K562 (cell line): ENCODE measurements at regions not wholly inside any gene's neighbourhood (a gene's known extent, or its start where the extent isn't known, plus 50 kb on each side); places are given as distances from the start of the nearest gene placed in this dataset.

ENCODE experiments used
- ATAC-seq: fragments of 200-7000 bp; cut with Tn5 transposase; 3 replicates; pipeline ENCODE4 v1.9.1; 2020; ENCODE audit warnings: moderate library complexity
- BruUV-seq: library from RNA; stranded (reverse); fragments of 400-500 nt; replicated peaks from 2 replicates; lab custom pipeline; 2021; lab: Mats Ljungman, UMichigan
- CTCF ChIA-PET: fragments of 300-600 bp; formaldehyde crosslinking; extraction: SDS; loops from one replicate; lab custom pipeline; 2021; ENCODE audit warnings: low intra/inter-chr PET ratio; lab: Yijun Ruan, JAX
- POLR2A ChIA-PET: fragments of 300-600, 350-650 bp; sonication (Branson Sonifier 250); formaldehyde crosslinking; extraction: SDS; loops from one replicate; lab custom pipeline; 2021; ENCODE audit warnings: antibody characterized with exemption, inconsistent platforms; lab: Yijun Ruan, JAX
- DNase-seq, 4 experiments: peaks; one replicate each; pipeline versions ENCODE4 v3.0.0 to v3.0.0-alpha.2; 2011 to 2018; ENCODE audit warnings: low spot score in 3 of 4, mixed read lengths in 3 of 4; ENCODE audit errors: extremely low read depth in 1 of 4
- FAIRE-seq: peaks from 2 replicates; lab custom pipeline; 2011; peaks lifted over from hg19 to GRCh38; lab: Jason Lieb, UNC
- H2AFZ ChIP-seq: 2 replicates; pipeline ENCODE4 v1.6.0; 2011; ENCODE audit warnings: low read depth, low read length, control low read depth, inconsistent platforms
- H3K27ac ChIP-seq: fragments of 200-600 bp; 3 replicates; pipeline ENCODE4 v1.8.0; 2011; ENCODE audit warnings: low read depth, mild to moderate bottlenecking, control low read depth, inconsistent platforms, low read length, moderate library complexity, mixed read lengths; ENCODE audit errors: extremely low read depth
- H3K27me3 ChIP-seq, 2 experiments: fragments of 300-600 bp in 1 of 2; 2 replicates in 1 of 2; 3 replicates in 1 of 2; pipeline versions ENCODE4 v1.6.0 to v1.8.0; 2011; ENCODE audit warnings: inconsistent platforms in 2 of 2, low read length in 2 of 2, mild to moderate bottlenecking in 1 of 2, mixed read lengths in 1 of 2, moderate library complexity in 1 of 2; ENCODE audit not compliant: control insufficient read depth in 2 of 2, insufficient read depth in 2 of 2
- H3K36me3 ChIP-seq: fragments of 300-600 bp; 3 replicates; pipeline ENCODE4 v1.8.0; 2011; ENCODE audit warnings: mild to moderate bottlenecking, low read length, inconsistent platforms; ENCODE audit not compliant: control insufficient read depth, insufficient read depth
- H3K4me1 ChIP-seq, 2 experiments: fragments of 200-600 bp in 1 of 2; replicated peaks in 1 of 2; 2 replicates in 1 of 2; 3 replicates in 1 of 2; pipeline versions ENCODE4 v1.5.1 to v1.8.0; 2011; ENCODE audit warnings: inconsistent platforms in 2 of 2, low read length in 2 of 2, mild to moderate bottlenecking in 1 of 2, mixed read lengths in 1 of 2, moderate library complexity in 1 of 2; ENCODE audit not compliant: control insufficient read depth in 2 of 2, insufficient read depth in 2 of 2
- H3K4me2 ChIP-seq: 2 replicates; pipeline ENCODE4 v1.6.1; 2011; ENCODE audit warnings: low read length, control low read depth, inconsistent platforms, mixed read lengths; ENCODE audit not compliant: insufficient read depth
- H3K4me3 ChIP-seq: fragments of 200-600 bp; sonication (generic), shearing (Covaris generic); 2 replicates; pipeline ENCODE4 v1.5.1; 2016; ENCODE audit warnings: control low read depth, inconsistent platforms
- H3K79me2 ChIP-seq: fragments of 200-600 bp; 3 replicates; pipeline ENCODE4 v1.8.0; 2011; ENCODE audit warnings: low read length, inconsistent platforms; ENCODE audit not compliant: control insufficient read depth, insufficient read depth
- H3K9ac ChIP-seq, 2 experiments: 2 replicates each; pipeline versions ENCODE4 v1.6.0 to v1.6.1; 2011; ENCODE audit warnings: low read depth in 2 of 2, low read length in 2 of 2, control low read depth in 1 of 2, inconsistent platforms in 1 of 2, mild to moderate bottlenecking in 1 of 2, mixed read lengths in 1 of 2; ENCODE audit not compliant: insufficient read depth in 1 of 2
- H3K9me1 ChIP-seq: one replicate; pipeline ENCODE4 v1.6.0; 2011; ENCODE audit warnings: inconsistent platforms, mild to moderate bottlenecking, low read length, moderate library complexity; ENCODE audit not compliant: control insufficient read depth, insufficient read depth
- H3K9me3 ChIP-seq: replicated peaks from 2 replicates; pipeline ENCODE4 v1.5.1; 2011; ENCODE audit warnings: low read depth, low read length, inconsistent platforms; ENCODE audit not compliant: control insufficient read depth, insufficient read depth
- H4K20me1 ChIP-seq: replicated peaks from 2 replicates; pipeline ENCODE4 v1.6.1; 2011; ENCODE audit warnings: low read length, inconsistent platforms, mixed read lengths; ENCODE audit not compliant: control insufficient read depth, insufficient read depth
- ATF2 ChIP-seq: sonication (generic); formaldehyde crosslinking; IDR thresholded peaks from 2 replicates; pipeline ENCODE4 v1.8.1; 2022; ENCODE audit warnings: missing genetic modification reagents
- CTCF ChIP-seq, 3 experiments: IDR thresholded peaks in 2 of 3; conservative IDR thresholded peaks in 1 of 3; 2 replicates each; pipeline ENCODE4 v1.5.1; 2011 to 2012; ENCODE audit warnings: low read length in 3 of 3, mild to moderate bottlenecking in 3 of 3, control low read depth in 2 of 3, improper control_type of control experiment in 1 of 3, inconsistent platforms in 1 of 3, low read depth in 1 of 3, mixed read lengths in 1 of 3, moderate library complexity in 1 of 3; ENCODE audit not compliant: insufficient read depth in 2 of 3
- DNMT1 ChIP-seq: fragments of 450-650 bp; IDR thresholded peaks from 2 replicates; pipeline ENCODE4 v1.6.1; 2016; ENCODE audit warnings: antibody characterized with exemption, mild to moderate bottlenecking
- E2F1 ChIP-seq: sonication (generic); formaldehyde crosslinking; IDR thresholded peaks from 2 replicates; pipeline ENCODE4 v1.8.1; 2023; ENCODE audit warnings: mild to moderate bottlenecking, missing genetic modification reagents, moderate library complexity
- PML ChIP-seq: IDR thresholded peaks from 2 replicates; pipeline ENCODE4 v1.6.1; 2012; ENCODE audit warnings: low read length, inconsistent platforms
- POLR2AphosphoS2 ChIP-seq: IDR thresholded peaks from 2 replicates; pipeline ENCODE4 v1.6.1; 2012; ENCODE audit warnings: low read length, improper control_type of control experiment
- POLR3A ChIP-seq: IDR thresholded peaks from 2 replicates; pipeline ENCODE4 v1.6.1; 2011; ENCODE audit warnings: borderline replicate concordance, mild to moderate bottlenecking, moderate library complexity; ENCODE audit not compliant: insufficient read length, insufficient read depth; ENCODE audit errors: extremely low read depth
- RHOXF2B ChIP-seq: fragments of 250-450 bp; sonication (Bioruptor Pico); conservative IDR thresholded peaks from 2 replicates; pipeline ENCODE4 v1.5.1; 2021
- STAG1 ChIP-seq: sonication (generic); formaldehyde crosslinking; IDR thresholded peaks from 2 replicates; pipeline ENCODE4 v1.5.0; 2020; ENCODE audit warnings: missing genetic modification reagents, borderline replicate concordance
- TAF7 ChIP-seq: fragments of 450-650 bp; IDR thresholded peaks from 2 replicates; pipeline ENCODE4 v1.6.1; 2016; ENCODE audit warnings: missing genetic modification characterization, missing compliant biosample characterization
- TAF9B ChIP-seq: fragments of 450-650 bp; IDR thresholded peaks from 2 replicates; pipeline ENCODE4 v1.6.1; 2018; ENCODE audit warnings: mild to moderate bottlenecking; ENCODE audit not compliant: partially characterized antibody
- TRIM25 ChIP-seq: fragments of 450-650 bp; IDR thresholded peaks from 2 replicates; pipeline ENCODE4 v1.7.0; 2016; ENCODE audit warnings: borderline replicate concordance
- WHSC1 ChIP-seq: IDR thresholded peaks from one replicate; pipeline ENCODE4 v1.6.1; 2012; ENCODE audit warnings: low read length, control low read depth, inconsistent platforms
- ZBTB12 ChIP-seq: fragments of 250-450 bp; sonication (Bioruptor Pico); IDR thresholded peaks from 2 replicates; pipeline ENCODE4 v1.4.0; 2020
- ZBTB9 ChIP-seq: fragments of 450-650 bp; formaldehyde crosslinking; IDR thresholded peaks from 2 replicates; pipeline ENCODE4 v1.4.0; 2020; ENCODE audit warnings: mild to moderate bottlenecking, moderate library complexity
- ZSCAN29 ChIP-seq: fragments of 450-650 bp; IDR thresholded peaks from 2 replicates; pipeline ENCODE4 v1.6.1; 2017
- WGBS: fragments of 100-300 bp; shearing (Covaris generic); methylation state at CpG from one replicate; pipeline ENCODE4 v1.1.6; 2016; ENCODE audit warnings: low coverage, mixed read lengths; ENCODE audit not compliant: insufficient coverage; ENCODE audit errors: missing lambda C conversion rate; 5-methylcytosine and 5-hydroxymethylcytosine counted together
- in situ Hi-C: fragments of 300-500 bp; cut with MboI; formaldehyde crosslinking; loops from 4 replicates; pipeline ENCODE4 v1.15.0; 2018; ENCODE audit warnings: inconsistent platforms, mixed read lengths
- intact Hi-C: fragments of 100-400 bp; cut with micrococcal nuclease; formaldehyde crosslinking; loops from 2 replicates; pipeline ENCODE4 v1.14.2; 2022

- H3K4me2 ChIP-seq = no peak overlapping the region
- no peaks in the 10 kb centered on the region for H3K27me3 ChIP-seq
- no peak overlapping the region for H2AFZ ChIP-seq
- in situ Hi-C loops (no loop called here), intact Hi-C loops (no loop called here)
- no peaks in the 10 kb centered on the region for H4K20me1 ChIP-seq
- WGBS = 0% methylated on average over 2 of the region's 2 CpGs
- H3K36me3 ChIP-seq = no peaks in the 10 kb centered on the region
- no peaks in the 10 kb centered on the region for H3K9me1 ChIP-seq
- POLR2A ChIA-PET = no interaction called here
- no peak overlapping the region for H3K4me3 ChIP-seq
- no peak for FAIRE-seq
- no peak for DNase-seq
- H3K27ac ChIP-seq = no peak overlapping the region
- no peaks in the 10 kb centered on the region for H3K4me1 ChIP-seq
- CTCF ChIA-PET = no interaction called here
- no peaks in the 10 kb centered on the region for H3K79me2 ChIP-seq
- ATAC-seq = no peak
- BruUV-seq = no TSS peak
- no peaks in the 10 kb centered on the region for H3K9me3 ChIP-seq
- H3K9ac ChIP-seq = no peak overlapping the region
- TF ChIP-seq STAG1 (CRISPR knock-in tag) = no peak
- no peak for TF ChIP-seq TRIM25
- TF ChIP-seq CTCF (IDR thresholded peaks at IDR 0.05 in 2 of 3, conservative IDR thresholded peaks at IDR 0.05 in 1 of 3; ENCODE audit: insufficient read depth in 2 of 3, low read depth in 1 of 3, low read length in 3 of 3) = no peak
- no peak for TF ChIP-seq PML
- no peak for TF ChIP-seq DNMT1
- no peak for TF ChIP-seq POLR2AphosphoS2
- TF ChIP-seq ZBTB12 (CRISPR knock-in tag) = no peak
- no peak for TF ChIP-seq RHOXF2B (CRISPR knock-in tag)
- no peak for TF ChIP-seq TAF7 (tag)
- TF ChIP-seq POLR3A = no peak
- TF ChIP-seq ATF2 (CRISPR knock-in tag) = no peak
- TF ChIP-seq ZSCAN29 = no peak
- TF ChIP-seq TAF9B = no peak
- no peak for TF ChIP-seq E2F1 (CRISPR knock-in tag)
- TF ChIP-seq WHSC1 = no peak
- no peak for TF ChIP-seq ZBTB9 (CRISPR knock-in tag)
These were observed 220.1 kb downstream of the IRS1 start for GRCh38 chr2:226579519-226579918.
